ENCODE measurements at regions not wholly inside any gene's neighbourhood (a gene's known extent, or its start where the extent isn't known, plus 50 kb on each side); places are given as distances from the start of the nearest gene placed in this dataset.

GRCh38 chr5:105812304-105812703 lies 1858.4 kb downstream of the EFNA5 start:
- TF ChIP-seq CTCF (IDR thresholded peaks at IDR 0.05; ENCODE audit: low read depth, low read length), result no peak
- no peak for TF ChIP-seq EZH2phosphoT487 (IDR thresholded peaks at IDR 0.05; ENCODE audit: low read depth)
